ENCODE measurements at regions not wholly inside any gene's neighbourhood (a gene's known extent, or its start where the extent isn't known, plus 50 kb on each side); places are given as distances from the start of the nearest gene placed in this dataset.

DNA sequence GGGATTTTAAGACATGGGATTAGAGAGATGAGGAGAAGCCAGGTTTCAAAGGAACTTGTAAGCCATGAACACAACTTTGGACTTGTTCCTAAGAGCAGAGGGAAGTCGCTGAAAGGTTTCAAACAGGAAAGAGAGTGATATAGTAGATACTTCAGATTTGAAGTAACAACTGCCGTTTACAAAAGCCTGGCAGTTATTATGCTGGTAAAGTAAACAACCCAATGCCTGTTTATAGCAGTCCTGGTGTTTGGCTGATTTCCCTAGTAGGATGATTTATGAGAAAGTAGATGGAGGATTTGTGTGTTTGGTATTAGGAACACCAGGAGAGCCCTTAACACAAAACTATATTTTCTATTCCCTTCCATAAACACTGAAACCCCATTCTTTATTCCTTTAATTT is 285.7 kb downstream of the RMST start:
- TF ChIP-seq REST (IDR thresholded peaks at IDR 0.05; ENCODE audit: borderline replicate concordance) (no peak), EZH2 (IDR thresholded peaks at IDR 0.05; ENCODE audit: borderline replicate concordance, insufficient read depth, low read length, poor library complexity, severe bottlenecking) (no peak), EP300 (conservative IDR thresholded peaks at IDR 0.05; ENCODE audit: poor library complexity, severe bottlenecking) (no peak)
- TF ChIP-seq, protein P1, sequence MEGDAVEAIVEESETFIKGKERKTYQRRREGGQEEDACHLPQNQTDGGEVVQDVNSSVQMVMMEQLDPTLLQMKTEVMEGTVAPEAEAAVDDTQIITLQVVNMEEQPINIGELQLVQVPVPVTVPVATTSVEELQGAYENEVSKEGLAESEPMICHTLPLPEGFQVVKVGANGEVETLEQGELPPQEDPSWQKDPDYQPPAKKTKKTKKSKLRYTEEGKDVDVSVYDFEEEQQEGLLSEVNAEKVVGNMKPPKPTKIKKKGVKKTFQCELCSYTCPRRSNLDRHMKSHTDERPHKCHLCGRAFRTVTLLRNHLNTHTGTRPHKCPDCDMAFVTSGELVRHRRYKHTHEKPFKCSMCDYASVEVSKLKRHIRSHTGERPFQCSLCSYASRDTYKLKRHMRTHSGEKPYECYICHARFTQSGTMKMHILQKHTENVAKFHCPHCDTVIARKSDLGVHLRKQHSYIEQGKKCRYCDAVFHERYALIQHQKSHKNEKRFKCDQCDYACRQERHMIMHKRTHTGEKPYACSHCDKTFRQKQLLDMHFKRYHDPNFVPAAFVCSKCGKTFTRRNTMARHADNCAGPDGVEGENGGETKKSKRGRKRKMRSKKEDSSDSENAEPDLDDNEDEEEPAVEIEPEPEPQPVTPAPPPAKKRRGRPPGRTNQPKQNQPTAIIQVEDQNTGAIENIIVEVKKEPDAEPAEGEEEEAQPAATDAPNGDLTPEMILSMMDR (IDR thresholded peaks at IDR 0.05; ENCODE audit: poor library complexity, severe bottlenecking) = no peak

Measured in neural cell (in vitro differentiated cells).